ENCODE measurements at regions not wholly inside any gene's neighbourhood (a gene's known extent, or its start where the extent isn't known, plus 50 kb on each side); places are given as distances from the start of the nearest gene placed in this dataset.

DNA sequence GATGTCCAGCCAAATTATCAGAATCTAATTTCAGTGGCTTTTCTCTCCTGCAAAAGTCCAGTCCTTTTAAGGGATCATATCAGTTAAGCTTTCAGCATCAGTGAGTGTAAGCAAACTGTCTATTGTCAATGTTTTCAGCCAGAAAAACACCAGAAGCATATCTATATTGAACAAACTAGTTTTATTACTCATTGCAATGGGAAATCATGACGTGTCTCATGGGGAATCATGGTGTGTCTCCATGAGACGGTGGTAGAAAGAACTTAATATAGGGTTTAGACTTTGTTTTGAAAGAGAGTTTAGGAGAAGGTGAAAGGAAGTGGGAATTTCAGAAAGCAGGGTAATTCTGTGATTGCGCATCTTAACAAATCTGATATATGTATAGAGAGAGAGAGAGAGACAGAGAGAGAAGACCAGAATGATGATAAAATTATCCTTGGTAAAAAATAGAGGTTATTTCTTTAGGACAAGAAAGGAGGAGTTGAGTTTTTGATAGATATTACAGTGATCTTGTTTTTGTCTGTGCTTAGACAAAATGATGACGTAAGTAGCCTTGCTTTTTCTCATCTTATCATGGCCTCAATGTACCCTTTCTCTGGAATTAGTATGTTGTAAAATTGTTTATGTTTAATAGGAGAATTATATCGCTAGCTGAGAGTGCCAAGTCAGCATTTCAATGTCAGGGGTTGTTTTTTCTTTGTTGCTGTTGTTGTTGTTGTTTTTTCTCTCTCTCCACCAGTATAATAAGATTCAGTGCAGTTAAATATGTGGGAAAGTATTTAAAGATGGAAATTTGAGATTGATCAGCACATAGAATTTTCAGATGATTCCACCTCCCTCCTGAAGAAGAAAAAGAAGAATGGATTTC is 129.9 kb upstream of the OSTN start:
- no peak for TF ChIP-seq JUN (IDR thresholded peaks at IDR 0.05; ENCODE audit: borderline replicate concordance, insufficient read depth, insufficient read length, low read depth)
- TF ChIP-seq, protein P1, sequence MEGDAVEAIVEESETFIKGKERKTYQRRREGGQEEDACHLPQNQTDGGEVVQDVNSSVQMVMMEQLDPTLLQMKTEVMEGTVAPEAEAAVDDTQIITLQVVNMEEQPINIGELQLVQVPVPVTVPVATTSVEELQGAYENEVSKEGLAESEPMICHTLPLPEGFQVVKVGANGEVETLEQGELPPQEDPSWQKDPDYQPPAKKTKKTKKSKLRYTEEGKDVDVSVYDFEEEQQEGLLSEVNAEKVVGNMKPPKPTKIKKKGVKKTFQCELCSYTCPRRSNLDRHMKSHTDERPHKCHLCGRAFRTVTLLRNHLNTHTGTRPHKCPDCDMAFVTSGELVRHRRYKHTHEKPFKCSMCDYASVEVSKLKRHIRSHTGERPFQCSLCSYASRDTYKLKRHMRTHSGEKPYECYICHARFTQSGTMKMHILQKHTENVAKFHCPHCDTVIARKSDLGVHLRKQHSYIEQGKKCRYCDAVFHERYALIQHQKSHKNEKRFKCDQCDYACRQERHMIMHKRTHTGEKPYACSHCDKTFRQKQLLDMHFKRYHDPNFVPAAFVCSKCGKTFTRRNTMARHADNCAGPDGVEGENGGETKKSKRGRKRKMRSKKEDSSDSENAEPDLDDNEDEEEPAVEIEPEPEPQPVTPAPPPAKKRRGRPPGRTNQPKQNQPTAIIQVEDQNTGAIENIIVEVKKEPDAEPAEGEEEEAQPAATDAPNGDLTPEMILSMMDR (IDR thresholded peaks at IDR 0.05; ENCODE audit: extremely low read depth in 1 of 2, insufficient read depth in 1 of 2, low read depth in 1 of 2, low read length in 2 of 2): no peak
- no peak for TF ChIP-seq POLR2A (IDR thresholded peaks at IDR 0.05; ENCODE audit: low read depth, low read length)
- TF ChIP-seq FOS (IDR thresholded peaks at IDR 0.05; ENCODE audit: borderline replicate concordance, insufficient read depth, low read length): peak; percentile 25
- TF ChIP-seq, protein P2, sequence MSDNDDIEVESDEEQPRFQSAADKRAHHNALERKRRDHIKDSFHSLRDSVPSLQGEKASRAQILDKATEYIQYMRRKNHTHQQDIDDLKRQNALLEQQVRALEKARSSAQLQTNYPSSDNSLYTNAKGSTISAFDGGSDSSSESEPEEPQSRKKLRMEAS (IDR thresholded peaks at IDR 0.05; ENCODE audit: insufficient read depth, insufficient read length): no peak
- no peak for TF ChIP-seq GATA2 (IDR thresholded peaks at IDR 0.05; ENCODE audit: insufficient read depth, insufficient read length, low read depth, low read length)
- TF ChIP-seq EZH2 (IDR thresholded peaks at IDR 0.05; ENCODE audit: borderline replicate concordance, low read depth, low read length, severe bottlenecking): no peak
- TF ChIP-seq POLR2AphosphoS5 (IDR thresholded peaks at IDR 0.05; ENCODE audit: insufficient read depth, low read depth, low read length): no peak
- TF ChIP-seq MYC (IDR thresholded peaks at IDR 0.05; ENCODE audit: low read depth, low read length): no peak

All from endothelial cell of umbilical vein (primary cell).